ENCODE measurements at regions not wholly inside any gene's neighbourhood (a gene's known extent, or its start where the extent isn't known, plus 50 kb on each side); places are given as distances from the start of the nearest gene placed in this dataset.

DNA sequence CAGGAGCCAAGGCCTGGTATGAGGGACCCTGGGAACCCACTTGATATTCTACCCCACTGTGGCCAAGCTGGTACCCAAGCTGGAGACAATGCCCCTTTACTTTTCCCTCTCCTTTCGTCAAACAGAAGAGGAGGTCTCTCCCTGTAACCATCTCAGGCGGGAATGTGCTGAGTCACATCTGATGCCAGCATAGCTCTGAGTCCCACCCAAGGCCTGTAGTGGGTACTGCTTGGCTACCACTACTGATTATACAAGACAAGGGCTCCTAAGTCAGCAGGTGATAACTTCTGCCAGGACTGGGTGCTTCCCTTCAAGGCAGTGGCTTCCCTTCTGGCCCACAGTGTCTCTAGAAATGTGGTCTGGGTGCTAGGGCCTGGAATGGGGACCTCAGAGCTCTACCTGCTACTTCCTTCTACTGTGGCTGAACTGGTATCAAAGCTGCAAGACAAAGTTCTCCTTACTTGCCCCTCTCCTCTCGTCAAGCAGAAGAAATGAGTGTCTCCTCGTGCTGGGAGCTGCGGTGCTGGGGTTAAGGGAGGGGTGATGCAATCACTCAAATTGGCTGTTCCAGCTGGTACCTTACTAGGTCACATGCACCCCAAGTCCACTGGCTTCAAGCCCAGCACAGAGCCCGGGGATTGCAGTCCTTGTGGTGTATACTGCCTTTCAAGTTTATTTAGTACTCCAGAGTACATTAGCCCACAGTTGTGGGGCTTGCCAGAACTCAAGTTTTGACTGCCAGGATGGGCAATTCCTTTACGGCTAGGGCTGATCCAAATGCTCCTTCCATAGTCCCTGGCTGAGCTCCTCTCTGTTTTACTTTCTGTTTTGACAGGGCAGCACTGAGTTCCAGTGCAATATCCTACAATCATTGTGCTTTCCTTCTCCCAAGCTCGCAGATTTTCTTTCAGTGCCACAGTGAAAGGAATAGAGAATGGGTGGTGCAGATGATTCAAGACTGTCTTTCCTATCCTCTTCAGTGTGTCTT is 419.7 kb upstream of the CNTN5 start:
- no peaks in the 10 kb centered on the region for H3K27me3 ChIP-seq
- no peaks in the 10 kb centered on the region for H3K36me3 ChIP-seq
- H3K4me2 ChIP-seq = no peak overlapping the region
- H3K4me3 ChIP-seq = no peak overlapping the region
- no peak overlapping the region for H2AFZ ChIP-seq (replicated peaks)
- H3F3A ChIP-seq (ENCODE audit: low read depth) = no peaks in the 10 kb centered on the region
- no peak overlapping the region for H3K27ac ChIP-seq
- H3K9ac ChIP-seq = no peak overlapping the region
- Mint-ChIP-seq H3K27me3 (ENCODE audit: insufficient read depth, low read depth) (no peaks in the 10 kb centered on the region), H3K9me3 (peaks cover 3% of the 10 kb centered on the region), H3K4me1 (no peaks in the 10 kb centered on the region), H3K36me3 (no peaks in the 10 kb centered on the region), H3K4me3 (no peak overlapping the region), H3K27ac (no peak overlapping the region)
- H3K9me3 ChIP-seq (ENCODE audit: low read depth) = no peaks in the 10 kb centered on the region
- DNase-seq (ENCODE audit: low spot score) = no peak
- H4K20me1 ChIP-seq (ENCODE audit: low read depth) = no peaks in the 10 kb centered on the region
- H3K4me1 ChIP-seq = no peaks in the 10 kb centered on the region
- no peaks in the 10 kb centered on the region for H3K79me2 ChIP-seq (ENCODE audit: low read depth)
- TF ChIP-seq EZH2 (IDR thresholded peaks at IDR 0.05) (no peak), EZH2phosphoT487 (IDR thresholded peaks at IDR 0.05) (no peak)
- TF ChIP-seq, protein P1, sequence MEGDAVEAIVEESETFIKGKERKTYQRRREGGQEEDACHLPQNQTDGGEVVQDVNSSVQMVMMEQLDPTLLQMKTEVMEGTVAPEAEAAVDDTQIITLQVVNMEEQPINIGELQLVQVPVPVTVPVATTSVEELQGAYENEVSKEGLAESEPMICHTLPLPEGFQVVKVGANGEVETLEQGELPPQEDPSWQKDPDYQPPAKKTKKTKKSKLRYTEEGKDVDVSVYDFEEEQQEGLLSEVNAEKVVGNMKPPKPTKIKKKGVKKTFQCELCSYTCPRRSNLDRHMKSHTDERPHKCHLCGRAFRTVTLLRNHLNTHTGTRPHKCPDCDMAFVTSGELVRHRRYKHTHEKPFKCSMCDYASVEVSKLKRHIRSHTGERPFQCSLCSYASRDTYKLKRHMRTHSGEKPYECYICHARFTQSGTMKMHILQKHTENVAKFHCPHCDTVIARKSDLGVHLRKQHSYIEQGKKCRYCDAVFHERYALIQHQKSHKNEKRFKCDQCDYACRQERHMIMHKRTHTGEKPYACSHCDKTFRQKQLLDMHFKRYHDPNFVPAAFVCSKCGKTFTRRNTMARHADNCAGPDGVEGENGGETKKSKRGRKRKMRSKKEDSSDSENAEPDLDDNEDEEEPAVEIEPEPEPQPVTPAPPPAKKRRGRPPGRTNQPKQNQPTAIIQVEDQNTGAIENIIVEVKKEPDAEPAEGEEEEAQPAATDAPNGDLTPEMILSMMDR (IDR thresholded peaks at IDR 0.05) = no peak

DNA sequence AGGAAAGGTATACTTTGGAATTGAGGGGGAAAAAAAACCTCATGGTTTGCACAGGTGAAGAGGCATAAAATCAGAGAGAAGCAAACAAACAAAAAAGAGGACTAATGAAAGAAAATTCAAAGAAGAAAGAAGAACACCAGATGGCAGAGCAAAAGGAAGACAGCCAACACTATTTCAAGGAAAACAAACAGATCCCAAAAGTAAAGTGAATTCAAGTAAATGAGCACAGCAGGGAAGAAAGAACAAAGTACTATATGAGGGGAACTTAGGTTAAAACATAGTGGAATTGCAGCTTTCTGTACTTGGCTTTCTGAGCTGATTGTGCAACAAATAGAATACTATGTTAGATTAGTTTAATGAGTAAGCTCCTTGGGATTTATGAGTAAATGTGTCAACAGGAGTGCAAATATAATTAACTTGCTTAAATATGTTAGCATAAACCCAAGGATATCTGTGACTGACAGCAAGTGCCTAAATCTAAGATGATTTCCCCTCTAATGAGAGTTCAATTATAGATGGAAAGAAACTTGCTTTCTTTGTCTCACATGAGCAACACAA is 404.6 kb upstream of the CNTN5 start:
- no peaks in the 10 kb centered on the region for H3K9me3 ChIP-seq (ENCODE audit: low read depth)
- H3K4me1 Mint-ChIP-seq = no peaks in the 10 kb centered on the region
- H4K20me1 ChIP-seq (ENCODE audit: low read depth) = no peaks in the 10 kb centered on the region
- H3K27me3 ChIP-seq = no peaks in the 10 kb centered on the region
- H3K27ac ChIP-seq = no peak overlapping the region
- H3F3A ChIP-seq (ENCODE audit: low read depth) = peaks cover 3% of the 10 kb centered on the region
- H3K9ac ChIP-seq = no peak overlapping the region
- no peak for TF ChIP-seq EZH2phosphoT487 (IDR thresholded peaks at IDR 0.05)
- TF ChIP-seq EZH2 (IDR thresholded peaks at IDR 0.05) = no peak
- TF ChIP-seq, protein P1 (IDR thresholded peaks at IDR 0.05) = no peak
- no peaks in the 10 kb centered on the region for H3K36me3 ChIP-seq
- no peak overlapping the region for H2AFZ ChIP-seq (replicated peaks)
- H3K4me3 Mint-ChIP-seq = no peak overlapping the region
- no peaks in the 10 kb centered on the region for H3K36me3 Mint-ChIP-seq
- no peaks in the 10 kb centered on the region for H3K4me1 ChIP-seq
- H3K27me3 Mint-ChIP-seq (ENCODE audit: insufficient read depth, low read depth) = no peaks in the 10 kb centered on the region
- no peak overlapping the region for H3K4me2 ChIP-seq
- H3K4me3 ChIP-seq = no peak overlapping the region
- DNase-seq (ENCODE audit: low spot score) = peak; percentile 6
- peaks cover 21% of the 10 kb centered on the region for H3K9me3 Mint-ChIP-seq
- no peaks in the 10 kb centered on the region for H3K79me2 ChIP-seq (ENCODE audit: low read depth)
- no peak overlapping the region for H3K27ac Mint-ChIP-seq

DNA sequence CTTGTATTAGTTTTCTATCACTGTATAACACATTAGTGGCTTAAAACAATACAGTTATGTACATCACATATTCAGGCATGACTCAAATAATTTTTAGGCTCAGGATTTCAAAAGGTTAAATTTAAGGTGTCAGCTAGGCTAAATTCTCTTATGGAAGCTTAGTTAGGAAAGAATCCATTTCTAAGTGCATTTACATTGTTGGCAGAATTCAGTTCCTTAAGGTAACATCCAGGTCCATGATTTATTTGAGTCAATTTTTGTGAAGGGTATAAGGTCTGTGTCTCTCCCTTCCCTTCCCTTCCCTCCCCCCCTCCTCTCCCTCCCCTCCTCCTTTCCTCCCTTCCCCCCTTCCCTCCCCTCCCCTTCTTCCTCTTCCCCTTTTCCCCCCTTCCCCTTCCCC is 399.0 kb upstream of the CNTN5 start:
- no peak for TF ChIP-seq EZH2 (IDR thresholded peaks at IDR 0.05)
- TF ChIP-seq, protein P1 (IDR thresholded peaks at IDR 0.05) = no peak
- no peak for TF ChIP-seq EZH2phosphoT487 (IDR thresholded peaks at IDR 0.05)
- Mint-ChIP-seq H3K36me3 (no peaks in the 10 kb centered on the region), H3K4me1 (no peaks in the 10 kb centered on the region), H3K27ac (no peak overlapping the region), H3K27me3 (ENCODE audit: insufficient read depth, low read depth) (peaks cover 3% of the 10 kb centered on the region), H3K4me3 (no peak overlapping the region), H3K9me3 (peaks cover 27% of the 10 kb centered on the region)
- Histone ChIP-seq H3K79me2 (ENCODE audit: low read depth) (no peaks in the 10 kb centered on the region), H2AFZ (replicated peaks) (no peak overlapping the region), H3K4me1 (peaks cover 13% of the 10 kb centered on the region), H3K27ac (no peak overlapping the region), H3F3A (ENCODE audit: low read depth) (peaks cover 14% of the 10 kb centered on the region), H3K4me3 (no peak overlapping the region), H3K36me3 (no peaks in the 10 kb centered on the region), H3K9ac (no peak overlapping the region), H3K27me3 (no peaks in the 10 kb centered on the region), H4K20me1 (ENCODE audit: low read depth) (no peaks in the 10 kb centered on the region), H3K9me3 (ENCODE audit: low read depth) (no peaks in the 10 kb centered on the region), H3K4me2 (no peak overlapping the region)
- DNase-seq (ENCODE audit: low spot score) = no peak
